Type B pancreatic cell (in vitro differentiated cells): ENCODE measurements at regions not wholly inside any gene's neighbourhood (a gene's known extent, or its start where the extent isn't known, plus 50 kb on each side); places are given as distances from the start of the nearest gene placed in this dataset.

Source experiments
- DNase-seq: peaks from one replicate; pipeline ENCODE4 v3.0.0; 2021; ENCODE audit warnings: mixed read lengths; ENCODE audit not compliant: unreplicated experiment; ENCODE audit errors: extremely low spot score
- H3K27ac Mint-ChIP-seq: 2 replicates; pipeline ENCODE4 v1.8.0; 2021; ENCODE audit warnings: mild to moderate bottlenecking, mixed read lengths
- H3K27me3 Mint-ChIP-seq: 2 replicates; pipeline ENCODE4 v1.8.0; 2021; ENCODE audit warnings: mixed read lengths
- H3K36me3 Mint-ChIP-seq: 2 replicates; pipeline ENCODE4 v1.8.0; 2021; ENCODE audit warnings: mixed read lengths
- H3K4me1 Mint-ChIP-seq: one replicate; pipeline ENCODE4 v1.8.0; 2021; ENCODE audit warnings: mixed read lengths; ENCODE audit not compliant: unreplicated experiment
- H3K4me3 Mint-ChIP-seq: 2 replicates; pipeline ENCODE4 v1.8.0; 2021; ENCODE audit warnings: mild to moderate bottlenecking, mixed read lengths
- H3K9me3 Mint-ChIP-seq: 2 replicates; pipeline ENCODE4 v1.8.0; 2021; ENCODE audit warnings: mixed read lengths
- TF ChIP-seq, protein P1 (sequence below): fragments of 200-600 bp; sonication (generic); conservative IDR thresholded peaks from 2 replicates; pipeline ENCODE4 v1.5.0; 2021; ENCODE audit warnings: antibody characterized with exemption, mild to moderate bottlenecking

DNA sequence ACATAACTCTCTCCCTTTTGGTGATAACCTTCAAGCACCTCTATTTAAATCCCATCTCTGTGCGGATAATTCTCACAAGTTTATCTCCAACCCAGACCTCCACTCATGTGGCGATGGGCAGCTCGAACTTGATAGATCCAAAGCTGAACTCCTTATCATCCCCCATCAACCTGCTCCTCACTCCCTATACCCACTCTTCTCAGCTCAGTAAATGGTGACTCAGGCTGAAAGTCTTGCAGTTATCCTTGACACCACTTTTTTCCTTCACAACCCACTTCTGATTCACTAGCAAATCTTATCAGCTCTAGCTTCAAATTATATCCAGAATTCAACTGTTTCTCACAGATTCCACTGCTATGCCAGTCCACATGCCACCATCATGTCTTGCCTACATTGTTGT lies 155.3 kb upstream of the STXBP5 start:
- Mint-ChIP-seq H3K27ac (no peak overlapping the region), H3K36me3 (peaks cover 3% of the 10 kb centered on the region), H3K4me3 (no peak overlapping the region), H3K27me3 (peaks cover 6% of the 10 kb centered on the region), H3K4me1 (no peaks in the 10 kb centered on the region), H3K9me3 (peaks cover 11% of the 10 kb centered on the region)
- no peak for DNase-seq
- TF ChIP-seq, protein P1, sequence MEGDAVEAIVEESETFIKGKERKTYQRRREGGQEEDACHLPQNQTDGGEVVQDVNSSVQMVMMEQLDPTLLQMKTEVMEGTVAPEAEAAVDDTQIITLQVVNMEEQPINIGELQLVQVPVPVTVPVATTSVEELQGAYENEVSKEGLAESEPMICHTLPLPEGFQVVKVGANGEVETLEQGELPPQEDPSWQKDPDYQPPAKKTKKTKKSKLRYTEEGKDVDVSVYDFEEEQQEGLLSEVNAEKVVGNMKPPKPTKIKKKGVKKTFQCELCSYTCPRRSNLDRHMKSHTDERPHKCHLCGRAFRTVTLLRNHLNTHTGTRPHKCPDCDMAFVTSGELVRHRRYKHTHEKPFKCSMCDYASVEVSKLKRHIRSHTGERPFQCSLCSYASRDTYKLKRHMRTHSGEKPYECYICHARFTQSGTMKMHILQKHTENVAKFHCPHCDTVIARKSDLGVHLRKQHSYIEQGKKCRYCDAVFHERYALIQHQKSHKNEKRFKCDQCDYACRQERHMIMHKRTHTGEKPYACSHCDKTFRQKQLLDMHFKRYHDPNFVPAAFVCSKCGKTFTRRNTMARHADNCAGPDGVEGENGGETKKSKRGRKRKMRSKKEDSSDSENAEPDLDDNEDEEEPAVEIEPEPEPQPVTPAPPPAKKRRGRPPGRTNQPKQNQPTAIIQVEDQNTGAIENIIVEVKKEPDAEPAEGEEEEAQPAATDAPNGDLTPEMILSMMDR = no peak

DNA sequence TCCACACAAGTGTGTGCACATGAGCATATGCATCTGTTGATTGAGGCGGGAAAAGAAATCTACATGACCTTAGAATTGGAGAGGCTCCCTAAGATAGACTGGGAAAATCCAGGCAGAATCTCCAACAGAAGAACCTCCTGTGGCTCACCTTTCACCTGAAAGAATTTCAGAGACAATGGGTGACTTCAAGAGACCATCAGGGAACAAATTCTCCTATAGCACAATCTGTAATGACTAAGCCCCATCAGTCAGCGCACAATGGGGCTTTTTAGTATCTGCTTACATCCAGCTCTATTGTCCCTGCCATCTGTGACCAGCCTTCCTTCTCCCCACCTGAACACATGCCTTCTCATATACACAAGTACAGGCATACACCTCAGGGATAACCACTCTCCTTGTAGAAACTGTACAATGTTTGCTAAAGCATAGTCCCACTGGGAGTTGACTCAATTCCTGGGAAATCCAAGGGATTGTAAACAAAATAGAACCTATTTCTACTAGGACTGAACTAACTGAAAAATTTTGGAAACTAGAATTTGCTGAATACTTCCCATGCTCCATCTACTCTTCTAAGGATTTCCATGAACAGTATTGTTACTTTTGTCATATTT lies 150.8 kb upstream of the STXBP5 start:
- no peak overlapping the region for H3K4me3 Mint-ChIP-seq
- H3K9me3 Mint-ChIP-seq = peaks cover 7% of the 10 kb centered on the region
- H3K4me1 Mint-ChIP-seq = peaks cover 4% of the 10 kb centered on the region
- DNase-seq = no peak
- peaks cover 6% of the 10 kb centered on the region for H3K27me3 Mint-ChIP-seq
- no peak overlapping the region for H3K27ac Mint-ChIP-seq
- TF ChIP-seq, protein P1 = no peak
- no peaks in the 10 kb centered on the region for H3K36me3 Mint-ChIP-seq

DNA sequence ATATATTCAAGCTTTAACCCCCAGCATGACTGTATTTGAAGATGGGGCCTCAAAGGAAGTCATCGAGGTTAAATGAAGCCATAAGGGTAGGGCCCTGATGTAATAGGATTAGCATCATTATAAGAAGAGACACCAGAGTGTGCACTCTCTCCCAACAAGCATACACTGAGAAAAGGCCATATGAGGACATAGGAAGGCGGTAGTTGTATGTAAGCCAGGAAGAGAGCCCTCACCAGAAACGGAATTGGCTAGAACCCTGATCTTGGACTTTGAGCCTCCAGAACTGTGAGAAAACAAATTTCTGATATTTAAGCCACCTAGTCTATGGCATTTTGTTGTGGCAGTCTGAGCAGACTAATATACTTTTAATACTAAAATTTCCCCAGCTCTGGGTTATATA lies 150.1 kb upstream of the STXBP5 start:
- Mint-ChIP-seq H3K27ac (no peak overlapping the region), H3K27me3 (peaks cover 6% of the 10 kb centered on the region), H3K9me3 (peaks cover 6% of the 10 kb centered on the region), H3K4me3 (no peak overlapping the region), H3K4me1 (peaks cover 4% of the 10 kb centered on the region), H3K36me3 (no peaks in the 10 kb centered on the region)
- no peak for DNase-seq
- TF ChIP-seq, protein P1 = no peak

DNA sequence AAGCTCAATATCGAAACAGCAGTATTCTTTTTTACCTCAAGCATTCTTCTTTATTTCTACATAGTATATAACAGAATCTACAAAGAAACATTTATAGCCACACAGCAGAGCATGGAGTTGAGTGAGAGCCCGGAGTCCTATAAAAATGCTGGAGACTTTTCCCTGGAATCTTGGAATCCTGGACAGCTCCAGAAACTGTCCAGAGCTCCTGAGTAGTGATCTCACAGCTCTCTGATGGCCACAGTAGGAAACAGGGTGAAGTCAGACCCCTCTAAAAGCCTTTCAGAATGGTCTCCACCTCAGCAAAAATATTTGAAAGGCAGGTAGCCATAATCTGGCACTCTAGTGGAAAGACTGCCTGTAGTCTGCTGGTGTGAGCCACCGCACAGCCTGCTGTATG lies 149.3 kb upstream of the STXBP5 start:
- H3K36me3 Mint-ChIP-seq = no peaks in the 10 kb centered on the region
- TF ChIP-seq, protein P1 = no peak
- no peak overlapping the region for H3K27ac Mint-ChIP-seq
- no peaks in the 10 kb centered on the region for H3K9me3 Mint-ChIP-seq
- H3K4me3 Mint-ChIP-seq = no peak overlapping the region
- H3K4me1 Mint-ChIP-seq = peaks cover 4% of the 10 kb centered on the region
- peaks cover 6% of the 10 kb centered on the region for H3K27me3 Mint-ChIP-seq
- no peak for DNase-seq

DNA sequence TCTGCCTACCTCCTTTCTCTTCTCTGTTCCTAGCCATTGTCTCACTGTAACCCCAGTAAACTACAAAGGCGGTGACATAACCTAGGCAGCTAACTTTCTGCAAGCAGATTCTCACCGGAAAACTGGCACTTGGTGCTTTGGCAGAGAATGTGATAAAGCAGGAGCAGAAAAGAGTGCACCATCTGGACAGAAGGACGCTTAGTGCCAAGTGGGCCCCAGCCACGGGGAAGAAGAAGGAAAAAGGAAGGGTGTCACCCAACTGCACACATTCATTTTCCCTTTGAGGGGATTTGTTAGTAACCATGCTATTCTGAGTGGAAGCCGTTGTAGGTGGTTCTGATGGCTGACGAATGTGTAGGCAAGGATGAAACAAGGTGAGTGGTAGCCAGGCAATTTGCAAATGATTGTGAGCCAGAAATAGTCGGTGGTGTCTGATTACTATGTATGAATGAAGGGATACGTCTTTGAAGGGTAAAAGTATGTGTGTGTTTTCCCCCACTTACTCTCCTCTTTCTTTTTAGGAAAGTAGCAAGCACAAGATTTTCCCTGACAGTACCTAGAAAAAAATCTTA lies 148.3 kb upstream of the STXBP5 start:
- no peak overlapping the region for H3K4me3 Mint-ChIP-seq
- peaks cover 6% of the 10 kb centered on the region for H3K27me3 Mint-ChIP-seq
- TF ChIP-seq, protein P1 = no peak
- H3K27ac Mint-ChIP-seq = no peak overlapping the region
- no peaks in the 10 kb centered on the region for H3K36me3 Mint-ChIP-seq
- peaks cover 4% of the 10 kb centered on the region for H3K4me1 Mint-ChIP-seq
- H3K9me3 Mint-ChIP-seq = no peaks in the 10 kb centered on the region
- DNase-seq = no peak
